ENCODE measurements at regions not wholly inside any gene's neighbourhood (a gene's known extent, or its start where the extent isn't known, plus 50 kb on each side); places are given as distances from the start of the nearest gene placed in this dataset.

GRCh38 chr13:80706164-80706471 lies 365.2 kb upstream of the SPRY2 start:
- no peaks in the 10 kb centered on the region for H3K4me1 ChIP-seq (ENCODE audit: control insufficient read depth, insufficient read depth, low read length)
- ChIA-PET CTCF (no interaction called here), POLR2A (no interaction called here)
- no peak overlapping the region for H3K4me3 ChIP-seq (ENCODE audit: low read depth, low read length)
- no peaks in the 10 kb centered on the region for H3K9me3 ChIP-seq (ENCODE audit: control insufficient read depth, insufficient read depth, low read depth, low read length)
- no peak for TF ChIP-seq ZNF239 (tag by site-specific recombination; IDR thresholded peaks at IDR 0.05)
- no peak overlapping the region for H3K27ac ChIP-seq (ENCODE audit: extremely low read depth, low read depth, low read length)
- no peaks in the 10 kb centered on the region for H3K36me3 ChIP-seq (ENCODE audit: control insufficient read depth in 2 of 2, insufficient read depth in 1 of 2, low read length in 2 of 2)

DNA sequence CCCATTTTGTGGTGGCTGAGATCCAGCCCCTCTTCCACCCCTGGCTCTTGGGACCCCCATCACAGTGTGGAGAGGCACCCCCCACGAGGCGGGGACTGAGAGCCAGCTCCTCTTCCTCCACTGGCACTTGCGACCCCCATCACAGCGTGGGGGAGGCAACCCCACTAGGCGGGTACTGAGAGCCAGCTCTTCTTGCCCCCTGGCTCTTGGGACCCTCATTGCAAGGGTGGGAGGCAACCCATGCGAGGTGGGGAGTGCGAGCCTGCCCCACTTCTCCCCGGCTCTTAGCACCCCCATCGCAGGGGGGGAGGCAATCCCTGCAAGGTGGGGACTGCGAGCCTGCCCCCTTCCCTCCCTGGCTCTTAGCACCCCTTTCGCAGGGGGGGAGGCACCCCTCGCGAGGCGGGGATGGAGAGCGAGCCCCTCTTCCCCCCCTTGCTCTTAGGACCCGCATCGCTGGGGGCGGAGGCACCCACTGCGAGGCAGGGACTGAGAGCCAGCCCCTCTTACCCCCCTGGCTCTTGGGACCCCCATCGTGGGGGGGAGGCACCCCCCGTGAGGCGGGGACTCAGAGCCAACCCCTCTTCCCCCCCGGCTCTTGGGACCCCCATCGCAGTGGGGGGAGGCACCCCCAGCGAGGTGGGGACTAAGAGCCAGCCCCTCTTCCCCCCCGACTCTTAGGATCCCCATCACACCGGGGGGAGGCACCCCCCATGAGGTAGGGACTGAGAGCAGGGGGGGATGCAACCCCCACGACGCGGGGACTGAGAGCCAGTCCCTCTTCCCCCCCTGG lies 364.6 kb upstream of the SPRY2 start:
- H3K36me3 ChIP-seq (ENCODE audit: control insufficient read depth in 2 of 2, insufficient read depth in 1 of 2, low read length in 2 of 2): no peaks in the 10 kb centered on the region
- no peak overlapping the region for H3K4me3 ChIP-seq (ENCODE audit: low read depth, low read length)
- no peaks in the 10 kb centered on the region for H3K4me1 ChIP-seq (ENCODE audit: control insufficient read depth, insufficient read depth, low read length)
- no peak for TF ChIP-seq ZNF37A (tag by site-specific recombination; IDR thresholded peaks at IDR 0.05)
- no peak for TF ChIP-seq SETDB1 (IDR thresholded peaks at IDR 0.05; ENCODE audit: insufficient read length, low read length)
- TF ChIP-seq, protein P1, sequence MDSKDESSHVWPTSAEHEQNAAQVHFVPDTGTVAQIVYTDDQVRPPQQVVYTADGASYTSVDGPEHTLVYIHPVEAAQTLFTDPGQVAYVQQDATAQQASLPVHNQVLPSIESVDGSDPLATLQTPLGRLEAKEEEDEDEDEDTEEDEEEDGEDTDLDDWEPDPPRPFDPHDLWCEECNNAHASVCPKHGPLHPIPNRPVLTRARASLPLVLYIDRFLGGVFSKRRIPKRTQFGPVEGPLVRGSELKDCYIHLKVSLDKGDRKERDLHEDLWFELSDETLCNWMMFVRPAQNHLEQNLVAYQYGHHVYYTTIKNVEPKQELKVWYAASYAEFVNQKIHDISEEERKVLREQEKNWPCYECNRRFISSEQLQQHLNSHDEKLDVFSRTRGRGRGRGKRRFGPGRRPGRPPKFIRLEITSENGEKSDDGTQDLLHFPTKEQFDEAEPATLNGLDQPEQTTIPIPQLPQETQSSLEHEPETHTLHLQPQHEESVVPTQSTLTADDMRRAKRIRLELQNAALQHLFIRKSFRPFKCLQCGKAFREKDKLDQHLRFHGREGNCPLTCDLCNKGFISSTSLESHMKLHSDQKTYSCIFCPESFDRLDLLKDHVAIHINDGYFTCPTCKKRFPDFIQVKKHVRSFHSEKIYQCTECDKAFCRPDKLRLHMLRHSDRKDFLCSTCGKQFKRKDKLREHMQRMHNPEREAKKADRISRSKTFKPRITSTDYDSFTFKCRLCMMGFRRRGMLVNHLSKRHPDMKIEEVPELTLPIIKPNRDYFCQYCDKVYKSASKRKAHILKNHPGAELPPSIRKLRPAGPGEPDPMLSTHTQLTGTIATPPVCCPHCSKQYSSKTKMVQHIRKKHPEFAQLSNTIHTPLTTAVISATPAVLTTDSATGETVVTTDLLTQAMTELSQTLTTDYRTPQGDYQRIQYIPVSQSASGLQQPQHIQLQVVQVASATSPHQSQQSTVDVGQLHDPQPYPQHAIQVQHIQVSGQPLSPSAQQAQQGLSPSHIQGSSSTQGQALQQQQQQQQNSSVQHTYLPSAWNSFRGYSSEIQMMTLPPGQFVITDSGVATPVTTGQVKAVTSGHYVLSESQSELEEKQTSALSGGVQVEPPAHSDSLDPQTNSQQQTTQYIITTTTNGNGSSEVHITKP (tag by site-specific recombination; IDR thresholded peaks at IDR 0.05): no peak
- TF ChIP-seq TCF7L2 (IDR thresholded peaks at IDR 0.05; ENCODE audit: borderline replicate concordance, low read depth, low read length): no peak
- no peak for TF ChIP-seq ZNF701 (tag by site-specific recombination; IDR thresholded peaks at IDR 0.05)
- no peak for TF ChIP-seq ZNF623 (tag by site-specific recombination; IDR thresholded peaks at IDR 0.05)
- no peak for TF ChIP-seq ZSCAN30 (tag by site-specific recombination; IDR thresholded peaks at IDR 0.05)
- no peak for TF ChIP-seq GFI1B (tag by site-specific recombination; IDR thresholded peaks at IDR 0.05)
- no peak for TF ChIP-seq ZNF266 (tag by site-specific recombination; IDR thresholded peaks at IDR 0.05; ENCODE audit: low read depth)
- no peak for TF ChIP-seq ZNF426 (tag by site-specific recombination; IDR thresholded peaks at IDR 0.05)
- no peak for TF ChIP-seq ZNF404 (tag by site-specific recombination; IDR thresholded peaks at IDR 0.05)
- TF ChIP-seq ZNF514 (tag by site-specific recombination; IDR thresholded peaks at IDR 0.05): no peak
- TF ChIP-seq, protein P2, sequence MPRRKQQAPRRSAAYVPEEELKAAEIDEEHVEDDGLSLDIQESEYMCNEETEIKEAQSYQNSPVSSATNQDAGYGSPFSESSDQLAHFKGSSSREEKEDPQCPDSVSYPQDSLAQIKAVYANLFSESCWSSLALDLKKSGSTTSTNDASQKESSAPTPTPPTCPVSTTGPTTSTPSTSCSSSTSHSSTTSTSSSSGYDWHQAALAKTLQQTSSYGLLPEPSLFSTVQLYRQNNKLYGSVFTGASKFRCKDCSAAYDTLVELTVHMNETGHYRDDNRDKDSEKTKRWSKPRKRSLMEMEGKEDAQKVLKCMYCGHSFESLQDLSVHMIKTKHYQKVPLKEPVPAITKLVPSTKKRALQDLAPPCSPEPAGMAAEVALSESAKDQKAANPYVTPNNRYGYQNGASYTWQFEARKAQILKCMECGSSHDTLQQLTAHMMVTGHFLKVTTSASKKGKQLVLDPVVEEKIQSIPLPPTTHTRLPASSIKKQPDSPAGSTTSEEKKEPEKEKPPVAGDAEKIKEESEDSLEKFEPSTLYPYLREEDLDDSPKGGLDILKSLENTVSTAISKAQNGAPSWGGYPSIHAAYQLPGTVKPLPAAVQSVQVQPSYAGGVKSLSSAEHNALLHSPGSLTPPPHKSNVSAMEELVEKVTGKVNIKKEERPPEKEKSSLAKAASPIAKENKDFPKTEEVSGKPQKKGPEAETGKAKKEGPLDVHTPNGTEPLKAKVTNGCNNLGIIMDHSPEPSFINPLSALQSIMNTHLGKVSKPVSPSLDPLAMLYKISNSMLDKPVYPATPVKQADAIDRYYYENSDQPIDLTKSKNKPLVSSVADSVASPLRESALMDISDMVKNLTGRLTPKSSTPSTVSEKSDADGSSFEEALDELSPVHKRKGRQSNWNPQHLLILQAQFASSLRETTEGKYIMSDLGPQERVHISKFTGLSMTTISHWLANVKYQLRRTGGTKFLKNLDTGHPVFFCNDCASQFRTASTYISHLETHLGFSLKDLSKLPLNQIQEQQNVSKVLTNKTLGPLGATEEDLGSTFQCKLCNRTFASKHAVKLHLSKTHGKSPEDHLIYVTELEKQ (tag by site-specific recombination; IDR thresholded peaks at IDR 0.05; ENCODE audit: borderline replicate concordance): no peak
- TF ChIP-seq ZNF223 (tag by site-specific recombination; IDR thresholded peaks at IDR 0.05): no peak
- TF ChIP-seq ZNF747 (tag by site-specific recombination; IDR thresholded peaks at IDR 0.05): no peak
- no peak for TF ChIP-seq ZNF133 (tag by site-specific recombination; IDR thresholded peaks at IDR 0.05)
- ChIA-PET POLR2A (no interaction called here), CTCF (no interaction called here)
- H3K9me3 ChIP-seq (ENCODE audit: control insufficient read depth, insufficient read depth, low read depth, low read length): no peaks in the 10 kb centered on the region
- no peak overlapping the region for H3K27ac ChIP-seq (ENCODE audit: extremely low read depth, low read depth, low read length)
